H1 (cell line): ENCODE measurements at regions not wholly inside any gene's neighbourhood (a gene's known extent, or its start where the extent isn't known, plus 50 kb on each side); places are given as distances from the start of the nearest gene placed in this dataset.

ENCODE experiments used
- GTF2F1 ChIP-seq: IDR thresholded peaks from 2 replicates; pipeline ENCODE4 v1.6.1; 2012; ENCODE audit warnings: low read depth, low read length, improper control_type of control experiment, borderline replicate concordance
- HDAC2 ChIP-seq, 2 experiments: fragments of 300-600 bp in 1 of 2; sonication (generic) in 1 of 2; IDR thresholded peaks; 2 replicates each; pipeline ENCODE4 v1.6.1; 2011 to 2012; ENCODE audit warnings: low read depth in 2 of 2, low read length in 2 of 2, mild to moderate bottlenecking in 2 of 2, moderate library complexity in 2 of 2, borderline replicate concordance in 1 of 2, inconsistent platforms in 1 of 2

- TF ChIP-seq HDAC2 (IDR thresholded peaks at IDR 0.05; ENCODE audit: borderline replicate concordance in 1 of 2, low read depth in 2 of 2, low read length in 2 of 2) (no peak), GTF2F1 (no peak)
These were observed 74.3 kb upstream of the PRMT8 start (continued) for GRCh38 chr12:3416670-3417069.
